OCI-LY3 (cell line): ENCODE measurements at regions not wholly inside any gene's neighbourhood (a gene's known extent, or its start where the extent isn't known, plus 50 kb on each side); places are given as distances from the start of the nearest gene placed in this dataset.

Source experiments
- EZH2phosphoT487 ChIP-seq: fragments of 200-600 bp; shearing (Covaris generic); IDR thresholded peaks from 2 replicates; pipeline ENCODE4 v1.6.1; 2018; ENCODE audit warnings: antibody characterized with exemption, mixed run types, low read depth
- TF ChIP-seq, protein P1 (sequence below): fragments of 200-600, 300-600 bp; sonication (generic); IDR thresholded peaks from 2 replicates; pipeline ENCODE4 v1.5.1; 2014; ENCODE audit warnings: antibody characterized with exemption, low read length, low read depth

DNA sequence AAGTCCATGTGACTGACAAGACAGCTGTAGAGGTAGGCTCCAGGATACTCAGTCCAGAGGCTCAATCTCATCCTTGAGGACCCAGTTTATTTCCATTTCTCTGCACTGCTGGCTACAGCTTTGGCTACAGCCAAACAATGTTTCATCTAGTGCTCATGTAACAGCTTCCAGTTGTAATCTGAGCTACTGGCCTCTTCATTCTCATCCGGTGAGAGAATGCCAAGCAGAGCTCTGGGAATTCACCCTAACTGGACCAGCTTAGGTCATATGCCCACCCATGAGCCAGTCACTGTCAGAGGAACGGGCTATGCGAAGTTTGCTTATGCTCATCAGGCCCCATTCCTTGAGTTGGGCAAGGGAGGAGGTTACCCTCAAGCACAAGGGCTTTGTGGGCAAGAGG lies 192.9 kb downstream of the EVX1 start:
- TF ChIP-seq, protein P1, sequence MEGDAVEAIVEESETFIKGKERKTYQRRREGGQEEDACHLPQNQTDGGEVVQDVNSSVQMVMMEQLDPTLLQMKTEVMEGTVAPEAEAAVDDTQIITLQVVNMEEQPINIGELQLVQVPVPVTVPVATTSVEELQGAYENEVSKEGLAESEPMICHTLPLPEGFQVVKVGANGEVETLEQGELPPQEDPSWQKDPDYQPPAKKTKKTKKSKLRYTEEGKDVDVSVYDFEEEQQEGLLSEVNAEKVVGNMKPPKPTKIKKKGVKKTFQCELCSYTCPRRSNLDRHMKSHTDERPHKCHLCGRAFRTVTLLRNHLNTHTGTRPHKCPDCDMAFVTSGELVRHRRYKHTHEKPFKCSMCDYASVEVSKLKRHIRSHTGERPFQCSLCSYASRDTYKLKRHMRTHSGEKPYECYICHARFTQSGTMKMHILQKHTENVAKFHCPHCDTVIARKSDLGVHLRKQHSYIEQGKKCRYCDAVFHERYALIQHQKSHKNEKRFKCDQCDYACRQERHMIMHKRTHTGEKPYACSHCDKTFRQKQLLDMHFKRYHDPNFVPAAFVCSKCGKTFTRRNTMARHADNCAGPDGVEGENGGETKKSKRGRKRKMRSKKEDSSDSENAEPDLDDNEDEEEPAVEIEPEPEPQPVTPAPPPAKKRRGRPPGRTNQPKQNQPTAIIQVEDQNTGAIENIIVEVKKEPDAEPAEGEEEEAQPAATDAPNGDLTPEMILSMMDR = no peak
- TF ChIP-seq EZH2phosphoT487 = no peak
